ENCODE measurements at regions not wholly inside any gene's neighbourhood (a gene's known extent, or its start where the extent isn't known, plus 50 kb on each side); places are given as distances from the start of the nearest gene placed in this dataset.

DNA sequence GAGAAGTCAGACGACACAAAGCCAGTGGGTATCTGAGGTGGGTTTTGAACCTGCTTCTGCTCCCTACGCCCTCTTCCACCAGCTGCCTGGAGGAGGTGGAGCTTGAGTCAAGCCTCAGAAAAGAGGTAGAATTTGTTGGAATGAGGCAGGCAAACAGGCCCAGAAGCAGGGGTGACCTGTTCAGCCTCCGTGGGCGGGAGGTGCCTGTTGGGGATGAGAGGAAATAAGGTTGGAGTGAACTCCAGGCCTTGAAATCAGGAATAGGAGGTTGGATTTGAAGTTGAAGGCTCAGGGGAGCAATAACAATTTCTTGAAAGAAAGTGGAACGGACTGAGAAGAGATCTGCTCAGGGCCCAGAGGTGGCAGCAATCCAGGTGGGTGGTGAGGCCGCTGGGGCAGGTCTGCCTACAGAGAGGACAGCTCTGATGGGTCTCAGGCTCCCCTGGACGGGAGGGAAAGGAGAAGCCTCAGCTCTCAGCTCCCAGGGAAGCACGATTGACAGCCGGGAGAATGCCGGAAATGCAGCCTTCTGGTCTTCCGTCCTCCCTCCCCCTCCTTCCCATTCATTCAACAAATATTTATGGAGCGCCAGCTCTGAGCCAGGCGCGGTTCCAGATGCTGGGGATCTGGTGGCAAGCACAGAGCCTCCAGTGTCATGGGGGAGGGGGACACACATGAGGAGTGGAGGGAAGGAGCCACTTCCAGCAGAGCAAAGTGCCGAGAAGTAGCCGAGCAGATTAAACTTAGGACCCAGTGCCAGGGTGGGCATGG lies 61.9 kb upstream of the CIBAR2 start:
- DNase-seq (ENCODE audit: low spot score) = no peak

DNA sequence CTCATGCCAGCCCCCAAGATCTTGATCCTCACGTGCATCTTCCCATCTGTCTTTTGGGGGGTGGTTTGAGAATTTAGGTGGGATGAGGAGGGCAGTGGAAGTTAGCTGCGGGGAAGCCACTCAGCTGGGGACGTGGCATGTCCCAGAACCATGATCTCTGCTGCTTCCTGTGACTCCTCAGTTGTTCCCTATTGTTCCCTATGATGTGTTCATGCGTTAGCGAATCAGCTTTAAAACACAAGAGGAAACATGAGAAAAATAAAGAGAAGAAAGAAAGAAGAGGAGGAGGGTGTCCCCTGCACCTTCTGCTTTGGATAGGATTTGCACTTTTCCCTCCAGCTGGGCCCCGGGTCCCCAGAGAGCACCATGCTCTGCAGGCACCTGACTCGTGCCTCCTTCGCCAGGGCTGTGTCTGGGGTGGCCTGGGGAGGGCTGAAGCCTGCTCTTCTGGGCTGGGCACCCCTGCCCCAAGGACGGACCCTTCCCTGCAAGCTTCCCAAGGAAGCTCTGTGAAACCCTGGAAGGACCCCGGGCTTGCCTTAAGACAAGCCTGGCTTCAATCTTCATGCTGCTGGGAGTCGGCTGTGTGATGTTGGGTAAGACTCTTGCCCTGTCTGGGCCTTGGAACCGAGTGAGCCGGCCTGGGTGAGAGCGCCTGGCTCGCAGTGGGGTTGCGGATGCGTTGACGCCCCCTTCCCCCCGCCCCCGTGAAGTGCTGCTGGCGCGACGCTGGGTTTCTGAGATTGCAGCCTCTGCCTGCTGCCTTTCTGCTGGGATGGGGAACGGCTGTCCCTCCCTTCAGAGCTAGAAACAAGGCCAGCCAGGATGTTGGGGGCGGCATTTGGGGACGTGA lies 62.8 kb upstream of the CIBAR2 start:
- no peak for DNase-seq (ENCODE audit: low spot score)

DNA sequence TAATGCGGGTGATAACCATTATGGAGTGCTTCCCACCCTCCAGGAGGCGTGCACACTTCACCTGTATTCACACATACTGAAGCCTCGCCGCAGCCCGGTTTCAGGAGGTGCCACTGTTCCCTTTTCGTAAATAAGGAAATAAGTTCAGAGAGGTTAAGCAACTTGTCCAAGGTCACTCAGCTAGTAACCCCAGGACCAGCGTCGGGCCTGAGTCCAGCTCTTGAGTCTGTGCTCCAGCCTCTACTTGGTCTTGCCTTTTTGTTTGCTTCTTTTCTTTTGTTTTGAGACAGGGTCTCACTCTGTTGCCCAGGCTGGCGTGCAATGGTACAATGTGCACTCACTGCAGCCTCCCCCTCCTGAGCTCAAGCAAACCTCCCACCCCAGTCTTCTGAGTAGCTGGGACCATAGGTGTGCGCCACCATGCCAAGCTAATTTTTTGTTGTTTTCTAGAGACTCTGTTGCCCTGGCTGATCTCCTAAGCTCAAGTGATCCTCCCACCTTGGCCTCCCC lies 63.5 kb upstream of the CIBAR2 start:
- DNase-seq (ENCODE audit: low spot score) = no peak

DNA sequence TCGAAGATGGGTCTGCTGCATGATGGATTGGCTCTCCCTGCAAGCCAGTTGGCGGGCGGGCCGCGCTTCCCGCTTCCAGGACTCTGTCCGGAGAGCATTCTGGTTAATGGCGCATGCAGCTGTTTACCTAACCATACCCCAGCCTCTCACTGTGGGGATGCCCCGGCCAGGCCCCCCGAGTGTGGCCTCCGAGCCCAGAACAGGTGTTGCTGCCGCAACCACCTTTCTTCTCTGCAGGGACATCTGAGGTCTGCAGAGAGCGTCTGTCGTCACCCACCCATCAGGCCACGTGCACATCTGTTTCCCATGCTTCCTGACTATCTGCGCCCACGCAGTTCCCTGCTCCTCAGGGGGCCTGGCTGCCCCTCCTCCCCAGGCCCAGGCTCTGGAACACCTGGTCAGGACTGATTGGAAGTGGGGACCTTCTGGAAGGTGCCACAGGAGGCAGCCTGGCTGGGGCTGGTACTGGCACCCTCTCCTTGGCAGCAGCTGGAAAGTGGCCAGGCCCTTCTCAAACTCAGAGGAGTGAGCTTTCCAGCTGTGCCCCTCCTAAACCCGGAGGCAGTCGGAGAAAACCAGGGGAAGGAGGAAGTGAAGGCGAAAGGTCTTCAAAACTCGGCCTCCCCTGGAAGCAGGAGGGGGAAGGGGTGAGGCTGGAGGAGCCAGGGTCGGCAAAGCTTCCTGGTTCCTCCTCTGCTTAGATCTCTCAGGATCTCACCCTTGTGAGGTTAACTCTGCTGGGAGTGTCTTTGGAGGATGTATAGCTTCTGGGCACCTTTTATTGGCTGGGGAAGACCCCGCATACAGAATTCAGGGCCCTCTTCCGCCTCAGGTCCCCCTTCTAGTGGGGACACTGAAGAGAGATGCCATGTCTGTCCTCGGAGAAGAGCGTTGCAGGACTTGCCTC lies 64.5 kb upstream of the CIBAR2 start:
- no peak for DNase-seq (ENCODE audit: low spot score)

DNA sequence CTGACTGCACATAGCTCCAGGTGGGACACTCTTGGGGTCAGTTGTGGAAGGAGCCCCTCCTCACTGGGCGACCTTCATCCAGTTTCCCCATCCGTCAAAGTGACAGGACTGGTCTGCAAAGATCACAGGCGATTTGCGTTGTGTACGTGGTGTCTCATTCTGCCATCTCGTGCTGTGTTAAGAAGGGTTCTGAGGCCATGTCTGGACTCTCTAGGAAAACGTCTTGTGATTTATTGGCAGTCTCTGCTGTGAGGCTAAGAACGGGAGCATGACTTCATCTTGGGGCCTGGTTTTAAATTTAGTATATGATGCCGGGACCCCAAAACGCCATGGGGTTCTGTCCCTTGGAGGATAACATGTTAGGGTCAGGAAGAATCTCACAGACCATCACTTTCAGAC lies 65.2 kb upstream of the CIBAR2 start:
- no peak for DNase-seq (ENCODE audit: low spot score)

DNA sequence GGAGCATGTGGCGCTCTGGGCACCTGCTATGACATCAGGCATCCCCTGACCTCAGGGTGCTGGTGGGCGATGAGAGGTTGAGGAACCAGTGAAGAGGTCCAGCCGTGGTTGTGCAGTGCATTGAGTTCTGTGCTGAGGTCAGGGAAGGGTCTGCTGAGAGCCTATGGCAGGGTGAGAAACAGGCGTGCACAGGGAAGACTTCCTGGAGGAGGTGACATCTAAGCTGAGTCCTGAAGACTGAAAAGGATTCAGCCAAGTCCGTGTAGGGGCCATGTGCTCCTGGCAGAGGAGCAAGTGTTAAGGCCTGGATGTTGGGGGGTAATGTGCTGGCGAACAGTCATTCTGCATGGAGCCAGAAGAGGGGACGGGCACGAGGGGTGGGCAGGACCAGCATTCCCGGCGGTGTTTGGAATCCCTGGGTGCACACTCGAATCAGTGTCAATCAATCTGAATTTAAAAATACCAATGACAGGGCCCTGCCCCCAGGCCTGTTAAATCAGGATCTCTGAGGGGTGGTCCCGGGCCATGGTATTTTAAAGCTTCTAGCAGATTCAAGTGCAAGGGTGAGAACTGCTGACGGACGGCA lies 65.8 kb upstream of the CIBAR2 start:
- no peak for DNase-seq (ENCODE audit: low spot score)

DNA sequence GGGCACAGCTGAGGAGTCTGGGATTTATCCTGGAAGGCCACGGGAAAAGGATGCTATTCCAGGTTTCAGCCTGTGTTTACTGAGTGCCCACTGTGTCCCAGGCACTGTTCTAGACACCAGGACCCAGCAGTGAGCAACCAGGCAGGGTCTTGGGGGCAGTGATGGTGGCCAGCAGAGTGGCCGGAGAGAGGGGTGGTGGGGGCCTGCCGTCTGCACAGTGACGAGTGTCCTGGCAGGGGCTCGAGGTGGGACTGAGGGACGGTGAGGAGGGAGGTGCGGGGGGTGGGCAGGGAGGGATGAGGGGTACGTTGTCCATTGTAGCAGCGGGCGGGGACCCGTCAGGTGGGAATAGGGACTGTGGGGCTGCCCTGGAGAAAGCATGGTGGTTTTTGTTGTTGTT lies 66.3 kb upstream of the CIBAR2 start:
- DNase-seq (ENCODE audit: low spot score) = no peak

DNA sequence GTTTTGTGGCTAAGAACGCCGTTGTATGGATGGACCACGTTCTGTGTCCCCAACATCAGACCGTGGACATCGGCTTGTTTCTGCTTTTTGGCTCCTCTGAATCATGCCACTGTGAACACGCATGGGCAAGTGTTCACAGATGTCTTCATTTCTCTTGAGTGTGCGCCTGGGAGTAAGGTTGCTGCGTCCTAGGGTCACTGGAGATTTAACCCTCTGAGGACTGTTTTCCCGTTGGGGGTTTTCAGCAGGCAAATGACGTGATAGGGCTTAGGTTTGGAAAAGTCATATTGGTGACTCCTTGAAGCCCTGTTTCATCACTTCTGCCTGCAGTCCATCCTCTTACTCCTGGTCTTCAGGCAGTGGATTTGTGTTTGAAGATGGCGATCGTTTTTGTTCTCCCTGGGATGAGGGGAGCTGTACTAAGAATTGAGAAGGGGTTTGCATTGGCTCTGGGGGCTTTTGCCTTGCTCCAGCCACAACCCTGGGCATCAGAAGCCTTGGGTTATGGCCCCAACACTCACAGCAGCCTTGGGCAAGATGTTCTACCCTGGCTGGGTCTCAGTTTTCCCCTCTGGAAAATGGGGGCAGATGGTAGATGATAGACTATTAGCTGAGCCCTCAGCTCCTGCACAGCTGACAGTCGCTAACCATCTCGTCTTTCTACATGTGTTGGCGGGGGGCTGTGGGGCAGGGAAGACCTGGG lies 67.2 kb upstream of the CIBAR2 start:
- no peak for DNase-seq (ENCODE audit: low spot score)

DNA sequence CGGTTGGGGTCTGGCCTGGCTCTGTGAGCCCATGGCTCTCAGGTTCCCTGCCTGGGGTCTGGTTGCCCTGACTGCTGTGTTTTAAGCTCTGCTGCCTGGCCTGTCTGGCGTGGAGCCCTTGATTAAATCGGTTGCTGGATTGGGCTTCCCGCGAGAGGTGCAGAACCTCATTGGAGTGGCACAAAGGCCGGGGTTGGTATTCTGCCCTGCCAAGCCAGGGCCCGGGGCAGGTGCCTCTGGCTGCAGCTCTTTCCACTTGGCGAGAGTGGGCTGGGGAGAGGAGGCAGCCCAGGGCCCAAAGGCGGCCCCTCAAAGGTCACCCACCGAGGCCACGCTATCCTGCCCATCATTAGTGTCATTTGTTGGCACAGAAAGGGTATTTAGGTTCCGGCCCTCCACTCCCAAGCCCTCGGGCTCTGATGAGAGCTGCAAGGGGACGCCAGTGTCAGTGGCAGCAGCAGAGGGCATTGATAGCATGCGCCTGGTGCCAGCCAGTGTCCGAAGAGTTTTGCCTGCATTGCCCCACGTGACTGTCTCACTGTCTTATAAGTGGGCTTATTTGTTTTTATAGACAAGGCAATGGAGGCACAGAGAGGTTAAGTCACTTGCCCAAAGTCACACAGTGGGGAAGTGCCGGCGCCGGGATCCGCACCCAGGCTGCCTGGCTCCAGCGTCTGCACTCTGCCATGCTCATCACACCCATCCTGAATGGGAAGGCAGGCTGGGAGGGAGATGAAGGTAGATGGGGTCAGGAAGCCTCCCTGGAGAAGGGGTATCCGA lies 68.0 kb upstream of the CIBAR2 start:
- no peak for DNase-seq (ENCODE audit: low spot score)

DNA sequence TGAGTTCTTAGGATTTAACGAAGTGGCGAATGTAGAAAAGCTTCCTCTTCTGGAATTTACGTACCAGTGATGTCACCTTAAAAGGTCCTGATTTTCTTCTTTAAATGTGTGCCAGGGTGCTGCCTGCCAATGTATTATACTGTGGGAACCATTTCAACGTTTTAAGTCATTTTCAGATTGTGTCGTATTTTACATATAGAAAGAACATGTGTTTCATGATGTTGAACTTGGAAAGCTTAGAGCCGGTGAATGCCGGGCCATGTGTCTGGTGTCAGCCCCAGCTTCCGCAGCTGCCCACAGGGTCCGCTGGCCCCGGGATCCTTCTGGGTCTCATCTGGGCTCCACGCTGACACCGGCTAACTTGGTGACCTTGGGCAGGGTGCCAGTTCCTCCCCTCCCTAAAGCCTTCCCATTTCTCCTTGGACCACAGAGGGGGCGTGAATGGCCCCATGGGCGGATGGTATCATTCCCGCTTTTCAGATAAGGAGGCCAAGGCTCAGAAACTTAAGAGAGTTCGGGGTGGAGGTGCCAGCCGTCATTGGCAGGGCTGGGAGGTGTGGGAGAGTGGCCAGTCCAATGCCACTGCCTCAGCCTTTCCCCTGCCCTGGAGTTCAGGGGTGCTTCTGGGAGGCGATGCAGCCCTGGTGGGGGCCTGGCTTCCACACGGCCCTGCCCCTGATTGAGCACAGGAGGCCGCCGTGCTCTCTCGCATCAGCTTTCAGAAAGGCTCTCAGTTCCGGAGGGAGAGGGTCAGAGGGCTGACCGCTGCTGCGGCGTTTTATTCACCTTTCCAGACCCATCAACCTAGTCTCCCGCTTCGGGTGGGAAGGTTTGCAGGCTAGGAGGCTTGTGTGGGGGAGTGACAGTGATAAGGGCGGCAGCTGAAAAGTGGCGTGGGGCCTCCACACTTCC lies 68.8 kb upstream of the CIBAR2 start:
- DNase-seq (ENCODE audit: low spot score) = no peak

DNA sequence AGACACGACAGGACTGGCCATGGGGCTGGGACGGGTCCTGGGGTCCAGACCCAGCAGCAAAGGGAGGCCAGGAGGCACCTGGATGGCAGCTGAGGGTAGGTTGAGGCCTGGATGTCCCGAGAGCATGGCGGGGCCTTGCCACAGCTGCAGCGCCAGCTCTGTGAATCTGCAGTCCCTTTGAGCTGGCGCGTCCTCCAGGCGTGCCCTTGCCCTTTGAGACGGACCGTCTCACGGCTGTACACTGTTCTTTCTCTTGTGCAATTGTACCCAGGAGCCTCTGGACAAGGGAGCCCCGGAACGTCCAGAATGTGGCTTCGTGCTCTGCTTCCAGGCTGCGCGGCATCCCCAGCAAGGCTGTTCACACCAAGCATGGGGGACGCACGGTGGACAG lies 69.5 kb upstream of the CIBAR2 start:
- no peak for DNase-seq (ENCODE audit: low spot score)

DNA sequence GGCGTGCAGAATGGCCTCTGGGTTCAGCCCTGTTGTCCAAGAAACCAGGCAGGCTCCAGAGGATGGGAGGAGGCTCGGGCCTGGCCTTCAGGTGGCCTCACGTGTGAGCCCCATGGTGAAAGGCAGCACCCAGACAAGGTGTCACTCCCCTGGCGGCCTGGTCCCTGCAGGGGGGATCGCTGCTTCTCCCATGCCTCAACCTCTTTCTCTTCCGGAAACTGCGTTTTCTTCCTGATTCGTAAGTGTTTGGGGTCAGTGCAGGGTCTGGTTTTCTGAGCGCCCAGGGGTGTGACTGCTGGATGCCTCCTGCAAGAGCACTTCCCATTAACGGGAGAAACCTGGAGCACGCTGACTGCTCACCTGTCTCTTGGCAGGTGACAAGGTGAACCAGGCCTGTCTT lies 70.0 kb upstream of the CIBAR2 start:
- DNase-seq (ENCODE audit: low spot score) = no peak

DNA sequence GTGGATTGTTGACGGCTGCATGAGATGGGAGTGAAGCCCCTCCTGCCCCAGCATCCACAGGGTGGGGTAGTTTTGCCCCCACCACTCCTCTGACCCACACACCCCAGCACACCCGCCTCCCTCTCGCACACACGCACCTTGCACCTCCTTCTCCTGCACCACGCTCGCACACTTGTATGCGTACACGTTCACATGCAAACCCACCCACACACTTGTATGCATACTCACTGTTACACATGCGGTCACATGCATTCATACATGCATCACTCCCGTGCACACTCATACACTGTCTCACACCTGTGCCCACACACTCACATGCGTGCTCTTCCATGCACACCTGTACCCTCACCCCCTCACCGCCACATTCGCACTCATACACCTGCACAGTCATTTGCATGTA lies 70.5 kb upstream of the CIBAR2 start:
- DNase-seq (ENCODE audit: low spot score) = no peak

DNA sequence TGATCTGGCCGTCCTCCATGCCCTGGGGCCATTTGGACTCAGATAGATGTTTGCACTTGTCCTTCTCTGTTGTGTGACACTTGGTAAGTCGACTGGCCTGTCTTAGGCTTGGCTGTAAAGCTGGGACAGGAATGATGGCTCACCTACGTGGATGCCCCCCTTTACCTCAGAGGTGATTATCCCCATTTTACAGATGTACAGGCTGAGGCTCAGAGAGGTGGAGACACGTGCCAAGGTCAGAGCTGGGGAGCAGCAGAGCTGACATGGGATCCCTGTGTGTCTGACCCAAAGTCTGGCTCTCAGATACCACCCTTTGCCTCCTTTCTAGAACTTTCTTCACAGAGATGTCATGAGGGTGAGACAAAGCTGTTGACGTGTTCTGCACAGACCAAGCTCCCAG lies 71.3 kb upstream of the CIBAR2 start:
- no peak for DNase-seq (ENCODE audit: low spot score)

DNA sequence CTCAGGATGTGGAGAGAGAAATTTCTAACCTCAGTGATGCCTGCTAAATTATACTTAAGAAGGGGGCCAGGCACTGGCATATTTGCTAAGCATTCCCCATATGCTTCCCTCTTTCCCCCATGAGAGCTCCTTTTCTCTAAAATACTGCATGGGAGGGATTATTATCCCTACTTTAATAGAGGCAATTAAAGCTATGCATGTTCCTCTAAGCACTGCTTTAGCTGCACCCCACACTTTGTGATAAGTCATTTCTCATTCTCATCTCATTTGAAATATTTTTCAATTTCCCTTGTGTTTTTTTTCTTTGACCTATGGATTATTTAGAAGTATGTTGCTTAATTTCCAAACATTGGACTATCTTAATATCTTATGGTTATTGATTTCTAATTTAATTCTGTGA lies 72.1 kb upstream of the CIBAR2 start:
- DNase-seq (ENCODE audit: low spot score) = no peak

DNA sequence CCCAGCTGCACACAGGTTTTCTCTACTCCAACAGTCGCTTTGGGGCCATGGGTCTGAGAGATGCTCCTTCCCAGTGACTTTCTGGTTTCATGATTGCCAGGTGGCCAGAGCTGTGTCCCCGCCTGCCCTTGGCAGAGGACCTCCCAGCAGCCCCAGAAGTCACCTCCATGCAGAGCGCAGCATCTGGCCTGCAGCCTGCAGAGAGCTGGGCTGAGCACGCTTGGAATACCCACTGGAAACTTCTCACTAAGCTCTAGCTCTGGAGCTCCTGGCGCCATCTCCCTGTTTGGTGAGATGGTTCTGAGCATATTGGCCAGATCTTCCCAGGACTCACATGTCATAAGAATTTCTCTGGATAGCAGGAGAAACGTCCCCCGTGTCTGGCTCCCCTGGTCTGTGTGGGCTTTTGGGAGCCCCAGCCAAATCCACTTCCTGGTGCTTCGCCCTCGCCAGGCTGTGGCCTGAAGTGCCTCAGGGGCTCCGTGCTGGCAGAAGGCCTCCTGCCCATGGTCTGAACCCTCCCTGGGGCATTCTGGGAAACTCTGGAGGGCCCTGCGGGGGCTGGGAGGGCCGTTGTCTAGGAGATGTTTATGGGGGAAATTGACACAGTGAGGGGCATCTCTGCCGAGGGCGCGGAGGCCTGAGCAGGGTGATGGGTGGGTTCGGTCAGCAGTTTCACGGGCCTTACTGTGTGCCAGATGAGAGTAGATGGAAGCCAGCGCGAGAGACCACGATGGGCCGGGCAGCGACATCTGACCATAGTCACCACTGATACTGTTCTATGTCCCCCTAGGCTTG lies 73.2 kb upstream of the CIBAR2 start:
- no peak for DNase-seq (ENCODE audit: low spot score)

DNA sequence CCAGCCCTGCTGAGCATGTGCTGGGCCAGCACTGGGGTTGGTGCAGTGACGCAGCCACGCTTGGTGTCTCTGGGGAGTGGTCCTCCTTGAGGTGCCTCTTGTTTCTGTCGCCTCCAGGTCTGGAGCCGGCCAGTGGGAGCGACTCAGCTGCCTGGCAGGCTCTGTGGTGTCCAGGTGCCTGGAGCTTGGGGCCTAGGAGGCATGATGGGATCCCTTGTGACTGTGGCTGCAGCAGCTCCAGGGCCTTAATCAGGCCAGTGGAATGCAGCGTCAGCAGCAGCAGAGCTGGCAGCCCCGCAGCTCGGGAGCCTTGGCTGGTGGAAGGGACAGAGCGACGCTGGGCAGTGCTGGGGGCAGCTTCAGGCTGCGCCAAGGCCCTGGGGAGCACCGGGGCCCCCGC lies 74.7 kb upstream of the CIBAR2 start:
- no peak for DNase-seq (ENCODE audit: low spot score)

DNA sequence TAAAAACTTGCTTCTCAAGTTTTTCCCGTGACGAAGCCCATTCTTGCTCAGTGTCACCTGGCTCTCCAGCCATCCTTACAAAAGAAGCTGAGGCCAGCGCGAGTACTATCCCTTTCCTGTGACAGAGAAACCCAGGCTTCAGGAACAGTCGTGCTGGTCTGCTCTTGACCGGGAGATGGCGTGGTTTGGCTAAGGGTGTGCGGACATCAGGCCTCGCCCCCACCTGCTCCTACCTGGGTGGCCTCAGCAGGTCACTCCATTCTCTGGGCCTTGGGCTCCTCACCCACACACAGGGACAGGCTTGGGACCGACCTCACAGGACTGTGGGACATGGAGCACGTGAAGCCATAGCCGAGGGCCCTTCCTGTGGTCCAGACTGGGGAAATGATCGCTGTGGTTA lies 75.2 kb upstream of the CIBAR2 start:
- DNase-seq (ENCODE audit: low spot score) = no peak

DNA sequence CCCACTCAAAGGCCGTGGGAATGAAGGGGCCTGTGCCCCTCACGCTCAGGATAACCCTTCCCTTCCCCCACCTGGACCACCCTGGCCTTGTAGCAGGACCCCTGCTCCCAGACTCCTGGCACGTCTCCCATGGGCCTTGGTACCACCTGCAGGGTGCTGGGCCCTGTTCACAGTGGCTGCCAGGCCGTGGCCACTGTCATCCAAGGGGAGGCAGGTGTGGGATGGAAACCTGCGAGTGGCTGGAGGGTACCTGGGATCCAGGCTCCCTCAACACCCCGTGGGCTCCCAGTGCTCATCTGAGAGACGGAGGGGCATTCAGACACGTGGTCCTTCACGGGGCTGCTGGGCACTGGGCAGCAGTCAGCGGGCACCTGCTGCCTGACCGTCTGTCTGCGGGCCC lies 75.6 kb upstream of the CIBAR2 start:
- DNase-seq (ENCODE audit: low spot score) = no peak

Measured in CD4-positive, alpha-beta T cell treated with Interleukin-2 at 100 ng/mL for 4 hours (primary cell).